Liver (tissue), 8 donors: ENCODE measurements at regions not wholly inside any gene's neighbourhood (a gene's known extent, or its start where the extent isn't known, plus 50 kb on each side); places are given as distances from the start of the nearest gene placed in this dataset.
A peak's percentile ranks its signal among the peaks of the same experiment; 100 is the strongest.

Experiments
- DNase-seq: peaks from one replicate; pipeline ENCODE4 v3.0.0-alpha.2; 2017; ENCODE audit warnings: low spot score
- H3K27ac ChIP-seq, 2 donors: one replicate each; pipeline ENCODE4 v1.7.0; 2013; ENCODE audit warnings: inconsistent platforms in 2 of 2, low read length in 2 of 2, control low read depth in 1 of 2, low read depth in 1 of 2, mild to moderate bottlenecking in 1 of 2
- H3K27me3 ChIP-seq, 4 donors: one replicate each; pipeline versions ENCODE4 v1.6.1 to v1.7.0; 2013; ENCODE audit warnings: low read length in 3 of 4, inconsistent platforms in 1 of 4, mild to moderate bottlenecking in 1 of 4, moderate library complexity in 1 of 4; ENCODE audit not compliant: control insufficient read depth in 4 of 4, insufficient read depth in 4 of 4
- H3K36me3 ChIP-seq, 4 donors: one replicate each; pipeline versions ENCODE4 v1.6.1 to v1.7.0; 2013; ENCODE audit warnings: low read length in 3 of 4, mild to moderate bottlenecking in 3 of 4, low read depth in 1 of 4, moderate library complexity in 1 of 4; ENCODE audit not compliant: control insufficient read depth in 4 of 4, insufficient read depth in 3 of 4
- H3K4me1 ChIP-seq, 4 donors: one replicate each; pipeline versions ENCODE4 v1.6.1 to v1.7.0; 2013; ENCODE audit warnings: low read length in 3 of 4, mild to moderate bottlenecking in 3 of 4, moderate library complexity in 1 of 4; ENCODE audit not compliant: control insufficient read depth in 4 of 4, insufficient read depth in 4 of 4
- H3K4me3 ChIP-seq, 3 donors: one replicate each; pipeline versions ENCODE4 v1.6.1 to v1.7.0; 2013; ENCODE audit warnings: low read length in 3 of 3, control low read depth in 1 of 3, low read depth in 1 of 3, mild to moderate bottlenecking in 1 of 3
- H3K9ac ChIP-seq, 2 donors: one replicate each; pipeline ENCODE4 v1.7.0; 2013; ENCODE audit warnings: low read length in 2 of 2, mild to moderate bottlenecking in 2 of 2, moderate library complexity in 2 of 2, control low read depth in 1 of 2, low read depth in 1 of 2
- H3K9me3 ChIP-seq, 4 donors: one replicate each; pipeline versions ENCODE4 v1.6.1 to v1.7.0; 2013; ENCODE audit warnings: low read length in 3 of 4; ENCODE audit not compliant: control insufficient read depth in 4 of 4
- ATF3 ChIP-seq: IDR thresholded peaks from 2 replicates; pipeline ENCODE4 v1.6.1; 2016; ENCODE audit warnings: antibody characterized with exemption
- CTCF ChIP-seq: fragments of 150-350 bp; IDR thresholded peaks from 2 replicates; pipeline ENCODE4 v1.5.1; 2017; ENCODE audit warnings: improper control_type of control experiment, low read depth, low read length; ENCODE audit not compliant: missing input control
- EGR1 ChIP-seq, 2 donors: IDR thresholded peaks; 2 replicates each; pipeline ENCODE4 v1.6.1; 2016 to 2018; ENCODE audit warnings: antibody characterized with exemption in 2 of 2, low read depth in 2 of 2
- FOXA2 ChIP-seq: IDR thresholded peaks from 2 replicates; pipeline ENCODE4 v1.6.1; 2016; ENCODE audit warnings: antibody characterized with exemption
- GABPA ChIP-seq, 2 donors: IDR thresholded peaks in 1 of 2; conservative IDR thresholded peaks in 1 of 2; 2 replicates each; pipeline ENCODE4 v1.6.1; 2016; ENCODE audit warnings: antibody characterized with exemption in 2 of 2, mild to moderate bottlenecking in 1 of 2, moderate library complexity in 1 of 2
- HNF4A ChIP-seq, 2 donors: conservative IDR thresholded peaks; 2 replicates each; pipeline ENCODE4 v1.6.1; 2016; ENCODE audit warnings: antibody characterized with exemption in 2 of 2, mild to moderate bottlenecking in 2 of 2
- HNF4G ChIP-seq: IDR thresholded peaks from 2 replicates; pipeline ENCODE4 v1.6.1; 2016; ENCODE audit warnings: antibody characterized with exemption
- JUND ChIP-seq, 2 donors: IDR thresholded peaks; 2 replicates each; pipeline ENCODE4 v1.6.1; 2016; ENCODE audit warnings: antibody characterized with exemption in 2 of 2
- MAX ChIP-seq: IDR thresholded peaks from 2 replicates; pipeline ENCODE4 v1.6.1; 2016; ENCODE audit warnings: antibody characterized with exemption
- NR2F2 ChIP-seq: IDR thresholded peaks from 2 replicates; pipeline ENCODE4 v1.6.1; 2016; ENCODE audit warnings: antibody characterized with exemption
- RAD21 ChIP-seq, 2 donors: IDR thresholded peaks; 2 replicates each; pipeline ENCODE4 v1.6.1; 2016; ENCODE audit warnings: antibody characterized with exemption in 2 of 2, mild to moderate bottlenecking in 2 of 2
- REST ChIP-seq: IDR thresholded peaks from 2 replicates; pipeline ENCODE4 v1.6.1; 2016; ENCODE audit warnings: antibody characterized with exemption, mild to moderate bottlenecking
- RXRA ChIP-seq, 2 donors: IDR thresholded peaks; 2 replicates each; pipeline ENCODE4 v1.6.1; 2017 to 2018; ENCODE audit warnings: antibody characterized with exemption in 2 of 2, mild to moderate bottlenecking in 1 of 2
- SP1 ChIP-seq: IDR thresholded peaks from 2 replicates; pipeline ENCODE4 v1.6.1; 2018; ENCODE audit warnings: antibody characterized with exemption, mild to moderate bottlenecking
- TAF1 ChIP-seq: conservative IDR thresholded peaks from 2 replicates; pipeline ENCODE4 v1.6.1; 2016; ENCODE audit warnings: antibody characterized with exemption, mild to moderate bottlenecking
- YY1 ChIP-seq: IDR thresholded peaks from 2 replicates; pipeline ENCODE4 v1.6.1; 2016; ENCODE audit warnings: antibody characterized with exemption, mild to moderate bottlenecking
- ZBTB33 ChIP-seq: IDR thresholded peaks from 2 replicates; pipeline ENCODE4 v1.6.1; 2016; ENCODE audit warnings: antibody characterized with exemption
- WGBS: extraction: QIAGEN DNeasy Blood & Tissue Kit; methylation state at CpG from one replicate; pipeline ENCODE4 v1.1.7; 2013; 5-methylcytosine and 5-hydroxymethylcytosine counted together
- donor health status: healthy.
- donor health status: healthy.
- donor health status: healthy.
- donor health status: healthy.
- donor health status: healthy.

- H3K27ac ChIP-seq = no peak overlapping the region
- TF ChIP-seq YY1 = no peak
- TF ChIP-seq MAX = no peak
- no peak for TF ChIP-seq NR2F2
- TF ChIP-seq ZBTB33 = no peak
- no peak for TF ChIP-seq ATF3
- TF ChIP-seq TAF1 = no peak
- no peak for TF ChIP-seq CTCF
- TF ChIP-seq SP1 = no peak
- no peak for TF ChIP-seq REST
- TF ChIP-seq JUND (IDR thresholded peaks at IDR 0.05) = no peak
- no peak for TF ChIP-seq HNF4G
- TF ChIP-seq FOXA2 = no peak
- no peak for TF ChIP-seq RXRA (IDR thresholded peaks at IDR 0.05)
- TF ChIP-seq EGR1 (IDR thresholded peaks at IDR 0.05; ENCODE audit: low read depth in 2 of 2) = no peak
- TF ChIP-seq HNF4A (conservative IDR thresholded peaks at IDR 0.05) = no peak
- DNase-seq = no peak
- no peak overlapping the region for H3K4me3 ChIP-seq
- H3K9ac ChIP-seq = no peak overlapping the region
- no peaks in the 10 kb centered on the region for H3K27me3 ChIP-seq
- no peaks in the 10 kb centered on the region for H3K4me1 ChIP-seq
- H3K36me3 ChIP-seq = no peaks in the 10 kb centered on the region
- no peaks in the 10 kb centered on the region for H3K9me3 ChIP-seq
Observed at GRCh38 chr6:140178935-140179334, 804.5 kb upstream of the CITED2 start.

GRCh38 chr6:140178520-140178919 lies 804.1 kb upstream of the CITED2 start:
- Histone ChIP-seq H3K9ac (no peak overlapping the region), H3K4me1 (no peaks in the 10 kb centered on the region), H3K27me3 (no peaks in the 10 kb centered on the region), H3K36me3 (no peaks in the 10 kb centered on the region), H3K9me3 (no peaks in the 10 kb centered on the region), H3K4me3 (no peak overlapping the region), H3K27ac (no peak overlapping the region)
- no peak for DNase-seq
- TF ChIP-seq REST (no peak), GABPA (IDR thresholded peaks at IDR 0.05 in 1 of 2, conservative IDR thresholded peaks at IDR 0.05 in 1 of 2) (no peak), HNF4A (conservative IDR thresholded peaks at IDR 0.05) (peak in 1 of 2 donors; percentile 7), FOXA2 (no peak), TAF1 (no peak), RAD21 (IDR thresholded peaks at IDR 0.05) (no peak), HNF4G (no peak), EGR1 (IDR thresholded peaks at IDR 0.05; ENCODE audit: low read depth in 2 of 2) (no peak)
- 88% methylated on average over 1 of the region's 1 CpG for WGBS
